SU-DHL-6 (cell line): ENCODE measurements at regions not wholly inside any gene's neighbourhood (a gene's known extent, or its start where the extent isn't known, plus 50 kb on each side); places are given as distances from the start of the nearest gene placed in this dataset.

Source experiments
- EZH2phosphoT487 ChIP-seq: fragments of 200-600 bp; sonication (generic), shearing (Covaris generic); conservative IDR thresholded peaks from 2 replicates; pipeline ENCODE4 v1.6.1; 2018; ENCODE audit warnings: mild to moderate bottlenecking, antibody characterized with exemption, low read length, moderate library complexity, mixed read lengths
- TF ChIP-seq, protein P1 (sequence below): fragments of 200-600 bp; sonication (generic); IDR thresholded peaks from one replicate; pipeline ENCODE4 v1.5.1; 2017; ENCODE audit warnings: antibody characterized with exemption, mild to moderate bottlenecking, low read length, moderate library complexity; ENCODE audit not compliant: insufficient read depth, poor library complexity, severe bottlenecking

DNA sequence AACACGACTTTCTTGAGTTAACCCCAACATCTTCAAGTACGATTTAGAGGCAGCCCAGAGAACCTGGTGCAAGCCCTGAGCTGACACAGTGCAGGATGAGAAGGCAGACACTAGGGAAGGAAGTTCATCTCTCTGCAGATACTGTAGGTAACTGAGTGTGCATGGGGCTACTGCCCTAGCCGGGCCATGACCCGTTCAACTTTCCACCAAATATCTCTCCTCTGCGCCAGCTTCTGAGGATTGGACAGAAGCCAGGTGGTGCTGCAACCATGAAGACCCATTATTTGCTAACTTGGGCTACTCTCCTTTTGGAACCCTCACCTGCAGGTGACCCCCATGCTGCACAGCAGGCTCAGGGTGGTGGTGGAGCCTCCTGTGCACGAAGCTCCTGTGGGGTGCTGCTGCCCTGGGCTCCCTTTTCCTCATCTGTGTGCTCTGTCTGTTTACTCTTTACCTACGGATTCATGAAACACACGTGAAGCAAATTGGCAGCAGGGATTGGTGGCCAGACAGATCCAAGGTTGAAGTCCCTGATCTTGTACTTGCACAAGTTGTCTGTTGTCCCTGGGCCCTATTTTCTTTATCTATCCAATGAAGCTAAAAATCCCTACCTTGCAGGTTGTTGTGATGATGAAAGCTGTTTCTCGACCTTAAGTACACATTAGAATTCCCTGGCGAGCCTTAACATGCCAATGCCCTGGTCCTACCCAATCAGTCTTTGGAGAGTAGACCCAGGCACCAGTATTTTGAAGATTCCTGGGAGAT is 227.8 kb downstream of the LACC1 start:
- no peak for TF ChIP-seq EZH2phosphoT487
- TF ChIP-seq, protein P1, sequence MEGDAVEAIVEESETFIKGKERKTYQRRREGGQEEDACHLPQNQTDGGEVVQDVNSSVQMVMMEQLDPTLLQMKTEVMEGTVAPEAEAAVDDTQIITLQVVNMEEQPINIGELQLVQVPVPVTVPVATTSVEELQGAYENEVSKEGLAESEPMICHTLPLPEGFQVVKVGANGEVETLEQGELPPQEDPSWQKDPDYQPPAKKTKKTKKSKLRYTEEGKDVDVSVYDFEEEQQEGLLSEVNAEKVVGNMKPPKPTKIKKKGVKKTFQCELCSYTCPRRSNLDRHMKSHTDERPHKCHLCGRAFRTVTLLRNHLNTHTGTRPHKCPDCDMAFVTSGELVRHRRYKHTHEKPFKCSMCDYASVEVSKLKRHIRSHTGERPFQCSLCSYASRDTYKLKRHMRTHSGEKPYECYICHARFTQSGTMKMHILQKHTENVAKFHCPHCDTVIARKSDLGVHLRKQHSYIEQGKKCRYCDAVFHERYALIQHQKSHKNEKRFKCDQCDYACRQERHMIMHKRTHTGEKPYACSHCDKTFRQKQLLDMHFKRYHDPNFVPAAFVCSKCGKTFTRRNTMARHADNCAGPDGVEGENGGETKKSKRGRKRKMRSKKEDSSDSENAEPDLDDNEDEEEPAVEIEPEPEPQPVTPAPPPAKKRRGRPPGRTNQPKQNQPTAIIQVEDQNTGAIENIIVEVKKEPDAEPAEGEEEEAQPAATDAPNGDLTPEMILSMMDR = no peak
